ENCODE measurements at regions not wholly inside any gene's neighbourhood (a gene's known extent, or its start where the extent isn't known, plus 50 kb on each side); places are given as distances from the start of the nearest gene placed in this dataset.

GRCh38 chr17:6191405-6192324 is 121.5 kb downstream of the WSCD1 start:
- H3K9me1 ChIP-seq (replicated peaks; ENCODE audit: control insufficient read depth, extremely low read depth, insufficient read depth, low read length), result no peaks in the 10 kb centered on the region

More at GRCh38 chr17:6191405-6192324, 121.5 kb downstream of the WSCD1 start:
- H3K79me2 ChIP-seq (ENCODE audit: control insufficient read depth, insufficient read depth, low read length), result no peaks in the 10 kb centered on the region
- dilution Hi-C loops (cut with MboI; ENCODE audit: extremely low pct_ligation_motif_present, low sequenced_read_pairs) (no loop called here), intact Hi-C loops (cut with micrococcal nuclease) (loop anchor here (1.0 to 2.0 kb wide), 7 partner anchors 12 to 359 kb away; no protein-coding TSS in a partner anchor)
- TF ChIP-seq CTCF (IDR thresholded peaks at IDR 0.05; ENCODE audit: extremely low read depth in 1 of 2, insufficient read depth in 1 of 2, low read depth in 1 of 2, low read length in 2 of 2) (no peak), FOS (IDR thresholded peaks at IDR 0.05; ENCODE audit: borderline replicate concordance, insufficient read depth, low read length) (peak; percentile 80), GATA2 (IDR thresholded peaks at IDR 0.05; ENCODE audit: insufficient read depth, insufficient read length, low read depth, low read length) (peak; percentile 98), POLR2A (IDR thresholded peaks at IDR 0.05; ENCODE audit: low read depth, low read length) (peak; percentile 37), EZH2 (IDR thresholded peaks at IDR 0.05; ENCODE audit: borderline replicate concordance, low read depth, low read length, severe bottlenecking) (no peak), MAX (IDR thresholded peaks at IDR 0.05; ENCODE audit: insufficient read depth, insufficient read length) (no peak), JUN (IDR thresholded peaks at IDR 0.05; ENCODE audit: borderline replicate concordance, insufficient read depth, insufficient read length, low read depth) (peak; percentile 86), MYC (IDR thresholded peaks at IDR 0.05; ENCODE audit: low read depth, low read length) (no peak), POLR2AphosphoS5 (IDR thresholded peaks at IDR 0.05; ENCODE audit: insufficient read depth, low read depth, low read length) (peak; percentile 81)
- peaks cover 24% of the 10 kb centered on the region for H3K4me1 ChIP-seq (ENCODE audit: control insufficient read depth, extremely low read depth, insufficient read depth, low read length)
- BruUV-seq (replicated peaks), result TSS peak; percentile 60
- peak; percentile 97 for FAIRE-seq
- POLR2A ChIA-PET, result interaction anchor here (1.9 kb wide), 1 partner anchor 13 kb away, joined by 13 read pairs; no protein-coding TSS in a partner anchor
- H3K9me3 ChIP-seq (replicated peaks; ENCODE audit: control insufficient read depth, insufficient read depth, low read length), result no peaks in the 10 kb centered on the region
- peak overlapping the region; percentile 64 for H3K9ac ChIP-seq (replicated peaks; ENCODE audit: extremely low read depth, insufficient read depth, low read length)
- H3K27me3 ChIP-seq (ENCODE audit: control insufficient read depth in 2 of 2, insufficient read depth in 2 of 2, low read length in 2 of 2), result no peaks in the 10 kb centered on the region
- peak; percentile 94 for DNase-seq (ENCODE audit: low read depth, low spot score)
- CTCF ChIA-PET, result interaction anchor here (1.0 to 2.3 kb wide), 9 partner anchors 13 to 398 kb away, joined by 3 to 7 read pairs (median 4); no protein-coding TSS in a partner anchor
- no peak overlapping the region for H3K4me3 ChIP-seq (replicated peaks in 1 of 3; ENCODE audit: insufficient read depth in 1 of 3, low read depth in 1 of 3, low read length in 3 of 3)
- peak overlapping the region; percentile 8 for H2AFZ ChIP-seq (ENCODE audit: low read depth, low read length)
- no peaks in the 10 kb centered on the region for H3K36me3 ChIP-seq (ENCODE audit: control insufficient read depth in 2 of 2, extremely low read depth in 1 of 2, insufficient read depth in 2 of 2, low read length in 2 of 2)
- no peaks in the 10 kb centered on the region for H4K20me1 ChIP-seq (replicated peaks; ENCODE audit: control insufficient read depth, extremely low read depth, insufficient read depth, low read length)
- H3K4me2 ChIP-seq (ENCODE audit: insufficient read depth, low read length), result peak overlapping the region; percentile 24
- peak overlapping the region; percentile 92 for H3K27ac ChIP-seq (ENCODE audit: insufficient read depth, low read depth, low read length)
